ENCODE measurements at regions not wholly inside any gene's neighbourhood (a gene's known extent, or its start where the extent isn't known, plus 50 kb on each side); places are given as distances from the start of the nearest gene placed in this dataset.

GRCh38 chr3:117509858-117510257 lies 800.3 kb downstream of the TUSC7 start (continued):
- no peak for TF ChIP-seq DLX4 (CRISPR knock-in tag; IDR thresholded peaks at IDR 0.05)
- no peak for TF ChIP-seq ZNF253 (CRISPR knock-in tag; conservative IDR thresholded peaks at IDR 0.05)
- TF ChIP-seq SMAD4 (CRISPR knock-in tag; conservative IDR thresholded peaks at IDR 0.05) = no peak
- no peak for TF ChIP-seq FOXA3 (CRISPR knock-in tag; conservative IDR thresholded peaks at IDR 0.05 in 1 of 2, IDR thresholded peaks at IDR 0.05 in 1 of 2)
- TF ChIP-seq, protein P1, sequence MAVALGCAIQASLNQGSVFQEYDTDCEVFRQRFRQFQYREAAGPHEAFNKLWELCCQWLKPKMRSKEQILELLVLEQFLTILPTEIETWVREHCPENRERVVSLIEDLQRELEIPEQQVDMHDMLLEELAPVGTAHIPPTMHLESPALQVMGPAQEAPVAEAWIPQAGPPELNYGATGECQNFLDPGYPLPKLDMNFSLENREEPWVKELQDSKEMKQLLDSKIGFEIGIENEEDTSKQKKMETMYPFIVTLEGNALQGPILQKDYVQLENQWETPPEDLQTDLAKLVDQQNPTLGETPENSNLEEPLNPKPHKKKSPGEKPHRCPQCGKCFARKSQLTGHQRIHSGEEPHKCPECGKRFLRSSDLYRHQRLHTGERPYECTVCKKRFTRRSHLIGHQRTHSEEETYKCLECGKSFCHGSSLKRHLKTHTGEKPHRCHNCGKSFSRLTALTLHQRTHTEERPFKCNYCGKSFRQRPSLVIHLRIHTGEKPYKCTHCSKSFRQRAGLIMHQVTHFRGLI (CRISPR knock-in tag; IDR thresholded peaks at IDR 0.05) = no peak
- no peak for TF ChIP-seq RBM25 (IDR thresholded peaks at IDR 0.05; ENCODE audit: low read depth, low read length, severe bottlenecking)
- TF ChIP-seq SREBF1 (IDR thresholded peaks at IDR 0.05; ENCODE audit: borderline replicate concordance, low read depth, low read length) = no peak
- no peak for TF ChIP-seq ZNF764 (CRISPR knock-in tag; IDR thresholded peaks at IDR 0.05; ENCODE audit: low read depth)
- no peak for TF ChIP-seq SOX6 (IDR thresholded peaks at IDR 0.05)
- TF ChIP-seq U2AF2 (optimal IDR thresholded peaks at IDR 0.05; ENCODE audit: low read depth, low read length) = no peak
- no peak for TF ChIP-seq SMARCE1 (IDR thresholded peaks at IDR 0.05)
- no peak for TF ChIP-seq ZNF639 (CRISPR knock-in tag; conservative IDR thresholded peaks at IDR 0.05 in 1 of 2, IDR thresholded peaks at IDR 0.05 in 1 of 2)

Measured in K562 (cell line).